ENCODE measurements at regions not wholly inside any gene's neighbourhood (a gene's known extent, or its start where the extent isn't known, plus 50 kb on each side); places are given as distances from the start of the nearest gene placed in this dataset.

DNA sequence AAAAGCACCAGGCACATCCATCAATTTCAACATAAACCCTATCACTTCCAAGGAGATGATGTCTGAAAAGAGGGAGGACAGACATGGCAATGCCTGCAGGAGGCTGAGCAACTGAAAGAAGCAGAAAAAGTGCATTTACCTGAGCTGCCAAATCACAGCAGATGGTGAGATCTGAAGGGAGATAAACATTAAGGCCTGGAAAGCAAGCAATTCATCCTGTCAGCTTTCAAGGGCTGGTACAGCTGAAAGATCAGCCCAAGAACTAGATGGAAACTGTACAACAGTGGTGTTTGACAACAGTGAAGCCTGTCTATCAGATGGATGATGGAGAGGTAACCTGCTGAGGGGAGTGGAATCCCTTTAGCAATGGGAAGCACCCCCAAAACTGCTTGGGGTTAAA, 433.2 kb upstream of the ZNF608 start:
- Histone ChIP-seq H3K4me3 (no peak overlapping the region), H3K27ac (ENCODE audit: control insufficient read depth, insufficient read depth) (no peak overlapping the region), H3K9me3 (replicated peaks; ENCODE audit: control insufficient read depth, insufficient read depth, low read length) (no peaks in the 10 kb centered on the region), H3K27me3 (replicated peaks in 1 of 2; ENCODE audit: control insufficient read depth in 2 of 2, insufficient read depth in 2 of 2, low read length in 1 of 2) (no peaks in the 10 kb centered on the region), H3K4me1 (ENCODE audit: control insufficient read depth, insufficient read depth, low read length) (no peaks in the 10 kb centered on the region), H3K9ac (ENCODE audit: control insufficient read depth, insufficient read depth, low read length) (no peak overlapping the region), H3K36me3 (ENCODE audit: control insufficient read depth in 2 of 2, insufficient read depth in 2 of 2, low read length in 1 of 2) (no peaks in the 10 kb centered on the region), H2AFZ (ENCODE audit: control insufficient read depth, low read depth, low read length) (no peak overlapping the region), H3K79me2 (ENCODE audit: control insufficient read depth, insufficient read depth, low read length) (no peaks in the 10 kb centered on the region), H4K20me1 (ENCODE audit: control insufficient read depth, insufficient read depth) (no peaks in the 10 kb centered on the region), H3K4me2 (ENCODE audit: control insufficient read depth, insufficient read depth) (no peak overlapping the region)
- in situ Hi-C loops (cut with MboI), result no loop called here
- intact Hi-C loops (cut with micrococcal nuclease; ENCODE audit: unreplicated experiment), result no loop called here
- ChIA-PET SMC1A (ENCODE audit: uncharacterized antibody, unreplicated experiment) (interaction anchor here (0.7 to 1.4 kb wide), 2 partner anchors 36 to 256 kb away, joined by 3 read pairs; no protein-coding TSS in a partner anchor), CTCF (interaction anchor here (0.6 to 1.2 kb wide), 2 partner anchors 19 to 518 kb away, joined by 3 to 4 read pairs; no protein-coding TSS in a partner anchor), POLR2A (no interaction called here), RAD21 (ENCODE audit: unreplicated experiment) (no interaction called here)
- BruUV-seq (replicated peaks), result no TSS peak
- FAIRE-seq (no peak), ATAC-seq (no peak), DNase-seq (ENCODE audit: low read depth, low spot score) (no peak)
- TF ChIP-seq ZBTB33 (IDR thresholded peaks at IDR 0.05) (no peak), EZH2 (IDR thresholded peaks at IDR 0.05; ENCODE audit: borderline replicate concordance, control insufficient read depth, low read depth, low read length) (no peak), PRDM15 (CRISPR knock-in tag; IDR thresholded peaks at IDR 0.05) (no peak), KLF5 (IDR thresholded peaks at IDR 0.05; ENCODE audit: partially characterized antibody) (no peak), SUZ12 (IDR thresholded peaks at IDR 0.05; ENCODE audit: unreplicated experiment) (no peak), JUNB (IDR thresholded peaks at IDR 0.05) (no peak), NR2C2 (IDR thresholded peaks at IDR 0.05; ENCODE audit: borderline replicate concordance, control insufficient read depth, insufficient read length, low read depth) (no peak), RB1 (IDR thresholded peaks at IDR 0.05; ENCODE audit: borderline replicate concordance) (no peak), TBL1XR1 (IDR thresholded peaks at IDR 0.05; ENCODE audit: low read depth, low read length) (no peak), YBX1 (IDR thresholded peaks at IDR 0.05) (no peak), CREB1 (IDR thresholded peaks at IDR 0.05; ENCODE audit: low read depth) (no peak), TARDBP (IDR thresholded peaks at IDR 0.05; ENCODE audit: borderline replicate concordance) (no peak), ZNF274 (IDR thresholded peaks at IDR 0.05; ENCODE audit: insufficient read depth, insufficient read length) (no peak)
- TF ChIP-seq, protein P1, sequence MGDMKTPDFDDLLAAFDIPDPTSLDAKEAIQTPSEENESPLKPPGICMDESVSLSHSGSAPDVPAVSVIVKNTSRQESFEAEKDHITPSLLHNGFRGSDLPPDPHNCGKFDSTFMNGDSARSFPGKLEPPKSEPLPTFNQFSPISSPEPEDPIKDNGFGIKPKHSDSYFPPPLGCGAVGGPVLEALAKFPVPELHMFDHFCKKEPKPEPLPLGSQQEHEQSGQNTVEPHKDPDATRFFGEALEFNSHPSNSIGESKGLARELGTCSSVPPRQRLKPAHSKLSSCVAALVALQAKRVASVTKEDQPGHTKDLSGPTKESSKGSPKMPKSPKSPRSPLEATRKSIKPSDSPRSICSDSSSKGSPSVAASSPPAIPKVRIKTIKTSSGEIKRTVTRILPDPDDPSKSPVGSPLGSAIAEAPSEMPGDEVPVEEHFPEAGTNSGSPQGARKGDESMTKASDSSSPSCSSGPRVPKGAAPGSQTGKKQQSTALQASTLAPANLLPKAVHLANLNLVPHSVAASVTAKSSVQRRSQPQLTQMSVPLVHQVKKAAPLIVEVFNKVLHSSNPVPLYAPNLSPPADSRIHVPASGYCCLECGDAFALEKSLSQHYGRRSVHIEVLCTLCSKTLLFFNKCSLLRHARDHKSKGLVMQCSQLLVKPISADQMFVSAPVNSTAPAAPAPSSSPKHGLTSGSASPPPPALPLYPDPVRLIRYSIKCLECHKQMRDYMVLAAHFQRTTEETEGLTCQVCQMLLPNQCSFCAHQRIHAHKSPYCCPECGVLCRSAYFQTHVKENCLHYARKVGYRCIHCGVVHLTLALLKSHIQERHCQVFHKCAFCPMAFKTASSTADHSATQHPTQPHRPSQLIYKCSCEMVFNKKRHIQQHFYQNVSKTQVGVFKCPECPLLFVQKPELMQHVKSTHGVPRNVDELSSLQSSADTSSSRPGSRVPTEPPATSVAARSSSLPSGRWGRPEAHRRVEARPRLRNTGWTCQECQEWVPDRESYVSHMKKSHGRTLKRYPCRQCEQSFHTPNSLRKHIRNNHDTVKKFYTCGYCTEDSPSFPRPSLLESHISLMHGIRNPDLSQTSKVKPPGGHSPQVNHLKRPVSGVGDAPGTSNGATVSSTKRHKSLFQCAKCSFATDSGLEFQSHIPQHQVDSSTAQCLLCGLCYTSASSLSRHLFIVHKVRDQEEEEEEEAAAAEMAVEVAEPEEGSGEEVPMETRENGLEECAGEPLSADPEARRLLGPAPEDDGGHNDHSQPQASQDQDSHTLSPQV (IDR thresholded peaks at IDR 0.05), result no peak

Data from GM12878 (cell line).